ENCODE measurements at regions not wholly inside any gene's neighbourhood (a gene's known extent, or its start where the extent isn't known, plus 50 kb on each side); places are given as distances from the start of the nearest gene placed in this dataset.

DNA sequence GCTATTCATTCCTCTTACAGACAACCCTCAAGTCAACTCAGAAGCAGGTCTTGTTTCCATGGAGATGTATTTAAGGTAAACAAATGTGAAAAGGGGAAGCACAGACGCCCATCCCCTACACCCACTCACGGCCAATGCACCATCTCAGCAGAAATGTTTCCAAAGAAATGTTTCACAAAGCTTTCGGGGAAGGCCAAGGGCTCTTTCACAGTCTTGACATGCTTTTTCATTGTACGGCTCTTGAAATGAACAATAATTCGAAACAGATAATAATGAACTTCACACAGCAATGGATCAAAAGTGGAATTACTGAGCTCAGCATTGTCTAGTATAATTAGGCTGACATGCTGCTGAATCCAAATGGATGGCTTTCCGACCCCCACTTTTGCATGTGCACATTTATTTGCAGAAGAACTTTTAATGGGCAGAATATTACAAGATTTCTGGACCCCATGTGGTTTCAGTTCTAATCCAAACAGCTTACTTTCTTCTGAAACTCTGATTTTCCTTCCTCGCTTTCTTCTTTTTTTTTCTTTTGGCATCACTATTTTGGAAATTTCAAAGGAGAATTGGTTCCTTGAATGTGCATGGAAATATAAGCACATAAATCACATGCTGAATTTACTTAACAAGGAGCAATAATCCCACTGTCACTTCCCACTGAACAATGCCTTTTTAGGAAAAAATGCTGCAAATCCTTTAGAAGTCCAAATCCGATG lies 160.9 kb downstream of the SMIM20 start:
- DNase-seq: no peak

DNA sequence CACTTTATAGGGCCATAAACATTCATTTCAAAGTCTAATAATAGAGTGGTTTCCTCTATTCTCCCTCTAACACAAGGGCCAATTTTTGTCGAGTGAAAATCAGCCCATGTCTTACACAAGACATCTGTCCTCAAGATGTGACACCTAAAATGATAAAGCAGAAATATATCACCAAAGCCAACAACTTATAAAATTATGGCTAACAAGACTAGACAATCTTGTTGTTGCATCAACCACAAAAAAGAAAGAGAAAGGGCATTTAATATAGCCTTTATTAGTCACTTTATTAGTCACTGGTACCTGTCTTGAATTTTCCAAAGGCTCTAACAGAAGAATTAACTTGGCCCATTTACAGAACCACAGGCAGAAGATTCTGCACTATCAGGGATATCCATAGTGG lies 161.6 kb downstream of the SMIM20 start:
- DNase-seq: no peak

GRCh38 chr4:26076000-26076587 lies 162.1 kb downstream of the SMIM20 start:
- DNase-seq: peak; percentile 55

DNA sequence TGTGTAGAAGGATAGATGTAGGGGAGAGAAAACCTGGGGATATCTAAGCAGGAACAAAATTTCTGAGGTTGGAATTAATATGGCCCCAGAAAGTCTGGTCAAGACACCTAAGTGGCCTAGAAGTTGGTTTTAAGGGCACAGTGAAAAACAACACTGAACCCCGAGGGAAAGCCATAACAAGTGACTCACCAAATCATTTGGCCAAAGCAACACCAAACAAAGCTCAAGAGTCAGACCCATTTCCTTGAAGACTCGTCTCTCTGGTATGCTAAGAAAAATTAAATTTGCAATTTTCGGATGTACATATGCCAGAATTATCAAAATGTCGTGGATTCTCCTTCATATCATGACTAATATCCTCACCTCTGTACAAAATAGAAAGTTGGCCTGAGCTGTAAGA lies 162.9 kb downstream of the SMIM20 start:
- peak; percentile 60 for DNase-seq

DNA sequence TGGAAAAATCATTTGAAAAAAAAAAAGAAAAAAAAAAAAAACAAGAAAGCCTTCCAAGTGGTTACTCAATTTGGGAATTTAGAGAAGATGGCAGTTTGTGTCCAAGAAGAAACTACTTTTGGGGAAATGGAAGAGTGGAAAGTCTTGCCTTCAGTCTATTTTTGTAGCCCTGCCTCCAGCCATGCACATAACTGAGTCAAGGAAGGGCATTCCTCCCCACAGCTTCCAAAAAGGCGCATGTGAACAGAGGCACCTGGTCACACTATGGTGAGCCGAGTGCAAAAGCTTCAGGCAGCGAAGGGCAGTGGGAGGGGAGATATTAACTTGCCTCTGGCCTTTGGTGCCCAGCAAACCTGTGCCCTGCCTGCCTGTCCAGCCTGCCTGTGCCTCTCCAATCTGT lies 163.7 kb downstream of the SMIM20 start:
- DNase-seq: no peak

- no peak for DNase-seq
Measured at GRCh38 chr4:26080870-26081628, 167.0 kb downstream of the SMIM20 start.

DNA sequence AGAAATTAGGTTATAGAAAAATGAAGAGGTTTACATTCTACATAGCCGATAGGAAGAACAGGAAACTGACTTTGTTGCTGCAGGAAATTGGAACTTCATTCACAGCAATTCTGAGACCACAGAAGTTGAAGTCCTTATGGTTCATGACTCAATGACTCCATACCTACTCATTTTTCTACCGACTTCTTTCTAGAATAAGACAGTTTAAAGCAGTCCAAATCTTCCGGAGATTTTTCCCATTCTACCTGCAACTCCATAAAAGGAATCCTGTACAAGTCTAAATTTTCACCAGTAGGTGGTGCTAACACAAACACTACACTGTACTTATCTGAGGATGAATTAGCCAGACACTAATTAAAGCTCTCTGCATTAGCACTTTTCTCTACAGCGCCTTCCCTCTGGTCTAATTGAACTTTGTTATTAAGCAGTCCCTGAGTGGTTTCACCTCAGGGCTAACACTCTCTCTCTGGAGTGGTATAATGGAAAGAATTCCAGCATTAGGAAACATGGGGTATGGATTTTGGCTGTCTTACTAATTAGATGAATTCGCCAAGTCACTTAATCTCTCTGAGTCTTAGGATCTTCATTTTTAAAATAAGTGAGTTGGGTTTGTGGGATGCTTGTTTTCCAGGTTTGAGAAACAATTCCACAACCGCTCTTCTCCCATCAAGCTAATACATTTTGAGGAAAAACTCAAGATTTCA lies 167.9 kb downstream of the SMIM20 start:
- peak; percentile 48 for DNase-seq

- no peak for DNase-seq
Measured at GRCh38 chr4:26082565-26082964, 168.5 kb downstream of the SMIM20 start.

GRCh38 chr4:26083987-26084386 lies 170.0 kb downstream of the SMIM20 start:
- DNase-seq: peak; percentile 88

DNA sequence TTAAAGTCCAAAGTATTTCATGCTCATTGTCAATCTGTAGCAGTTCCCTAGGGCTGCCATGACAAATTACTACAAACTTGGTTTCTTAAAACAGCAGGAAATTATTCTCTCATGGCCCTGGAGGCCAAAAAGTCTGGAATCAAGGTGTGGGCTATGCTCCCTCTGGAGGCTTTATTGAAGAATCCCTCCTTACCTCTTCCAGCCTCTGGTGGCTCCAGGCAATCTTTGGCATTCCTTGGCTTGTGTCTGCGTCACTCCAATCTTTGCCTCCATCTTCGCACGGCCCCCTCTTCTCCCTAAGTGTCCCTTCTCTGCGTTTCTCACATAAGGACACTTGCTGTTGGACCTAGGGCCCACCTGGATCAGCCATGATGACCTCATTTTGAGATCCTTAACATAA lies 170.4 kb downstream of the SMIM20 start:
- no peak for DNase-seq

GRCh38 chr4:26085551-26085950 lies 171.5 kb downstream of the SMIM20 start:
- DNase-seq: no peak

- DNase-seq: peak; percentile 73
Measured at GRCh38 chr4:26086621-26087441, 172.8 kb downstream of the SMIM20 start.

DNA sequence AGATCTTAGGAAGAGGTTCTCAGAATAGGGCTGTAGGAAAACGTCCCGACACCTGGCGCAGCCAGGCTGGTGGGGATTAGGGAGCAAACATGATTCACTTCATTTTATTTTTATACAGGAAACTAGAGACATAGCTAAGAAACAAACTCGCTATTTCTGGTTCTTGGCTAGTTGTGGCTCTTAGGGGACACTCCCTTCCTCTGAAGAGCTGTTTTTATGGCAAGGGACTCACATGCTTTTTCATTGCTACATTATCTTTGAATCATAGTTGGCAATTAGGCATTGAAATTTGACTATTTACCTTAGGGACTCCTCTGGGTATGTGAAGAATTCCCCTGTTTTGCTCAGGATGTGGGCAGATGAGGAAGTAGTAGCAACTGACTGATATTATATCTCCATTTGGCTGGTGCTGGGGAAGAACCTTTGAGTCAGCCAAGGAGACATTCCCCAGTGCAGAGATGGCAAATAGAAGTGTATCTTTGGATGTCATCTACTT lies 174.5 kb downstream of the SMIM20 start:
- peak; percentile 85 for DNase-seq

DNA sequence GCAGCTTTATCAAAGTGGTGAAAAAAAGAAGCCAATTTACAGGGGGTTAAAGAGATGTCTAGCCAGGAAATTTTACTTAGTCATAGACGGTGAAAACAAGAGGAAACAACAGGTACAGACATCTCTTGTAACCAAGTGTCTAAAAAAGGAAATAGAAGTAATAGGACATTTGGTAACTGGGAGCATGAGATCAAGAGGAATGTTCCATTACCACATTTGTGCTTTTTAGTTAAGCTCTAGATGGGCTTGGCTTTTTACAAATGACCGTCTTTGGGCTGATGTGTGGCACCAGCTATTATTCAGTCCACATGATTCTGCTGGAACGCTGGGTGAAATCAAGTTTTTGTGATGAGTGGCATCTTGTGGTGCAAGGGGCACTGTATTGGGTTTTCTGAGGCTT lies 179.5 kb downstream of the SMIM20 start:
- no peak for DNase-seq

GRCh38 chr4:26094076-26094475 lies 180.1 kb downstream of the SMIM20 start:
- DNase-seq: no peak

DNA sequence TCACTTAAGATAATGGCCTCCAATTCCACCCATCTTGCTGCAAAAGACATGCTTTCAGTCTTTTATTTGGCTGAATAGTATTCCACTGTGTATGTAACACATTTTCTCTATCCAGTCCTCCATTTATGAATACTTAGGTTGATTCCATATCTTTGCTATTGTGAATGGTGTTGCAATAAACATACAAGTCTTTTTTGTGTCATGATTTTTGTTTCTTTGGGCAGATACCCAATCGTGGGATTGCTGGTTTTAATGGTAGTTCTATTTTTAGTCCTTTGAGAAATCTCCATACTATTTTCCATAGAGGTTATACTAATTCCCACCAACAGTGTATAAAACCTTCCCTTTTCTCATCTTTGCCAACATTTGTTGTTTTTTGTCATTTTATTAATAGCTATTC lies 180.9 kb downstream of the SMIM20 start:
- no peak for DNase-seq

- DNase-seq: no peak
Measured at GRCh38 chr4:26099967-26100366, 185.9 kb downstream of the SMIM20 start.

- DNase-seq: no peak
Measured at GRCh38 chr4:26101011-26101410, 187.0 kb downstream of the SMIM20 start.

- no peak for DNase-seq
Measured at GRCh38 chr4:26104056-26104685, 190.2 kb downstream of the SMIM20 start.

DNA sequence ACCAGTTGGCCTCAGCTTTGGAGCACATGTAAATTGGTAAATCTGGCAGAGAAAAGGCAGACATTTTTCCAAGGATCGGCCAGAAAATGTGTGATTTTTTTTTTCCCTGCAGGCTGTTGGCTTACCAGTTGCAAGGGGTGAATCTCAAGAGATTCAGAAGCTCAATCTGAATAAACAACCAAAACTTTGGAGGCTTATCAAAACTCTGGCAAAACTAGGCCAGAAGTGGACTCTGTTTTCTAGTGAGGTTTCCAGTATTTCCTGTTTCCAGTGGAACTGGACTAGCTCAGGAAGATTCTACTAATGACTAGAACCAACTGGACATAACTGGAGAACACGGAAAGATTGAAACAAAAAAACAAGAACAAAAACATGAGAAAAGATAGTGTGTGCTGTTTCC lies 191.3 kb downstream of the SMIM20 start:
- DNase-seq: no peak

DNA sequence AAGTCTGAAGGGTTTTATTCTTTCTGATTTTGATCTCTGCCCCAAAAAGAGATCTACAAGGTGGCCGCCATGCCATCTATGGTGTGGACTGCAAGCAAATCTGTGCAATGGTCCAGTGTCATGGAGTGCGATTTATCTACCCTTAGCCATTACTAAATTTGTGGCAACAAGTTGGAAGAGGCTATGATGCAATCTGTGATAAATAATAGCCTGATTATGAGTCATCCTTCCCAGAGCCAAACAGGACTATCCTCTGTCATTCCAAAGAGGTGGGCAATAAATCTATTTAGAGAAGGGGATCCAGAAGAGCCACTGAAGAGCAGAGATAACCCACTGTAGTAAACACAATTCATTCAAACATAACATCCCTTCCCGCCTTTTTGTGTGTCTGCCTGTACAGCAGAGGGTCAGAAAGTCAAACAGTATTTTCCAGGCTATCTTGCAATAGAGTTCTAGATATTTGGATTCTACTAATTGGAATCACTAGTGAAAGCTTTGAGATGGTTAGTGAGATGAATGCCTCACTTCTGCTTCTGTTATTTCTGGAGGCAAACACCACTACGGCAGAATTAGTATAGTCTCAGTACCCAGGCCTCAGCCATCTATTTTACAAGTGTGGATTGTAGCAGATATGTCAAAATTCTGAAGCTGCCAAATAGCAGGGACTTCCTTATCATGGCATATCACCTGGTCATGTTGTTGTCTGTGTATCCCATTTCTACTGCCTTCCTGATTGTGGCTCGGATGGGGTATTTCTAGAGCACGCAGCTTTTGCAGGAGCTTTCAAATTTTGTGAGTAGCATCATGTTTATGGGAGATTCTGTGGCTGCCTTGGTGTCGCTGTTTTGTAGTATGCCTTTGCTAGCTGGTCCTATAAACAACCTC lies 192.0 kb downstream of the SMIM20 start:
- DNase-seq: peak; percentile 69
